ENCODE measurements at regions not wholly inside any gene's neighbourhood (a gene's known extent, or its start where the extent isn't known, plus 50 kb on each side); places are given as distances from the start of the nearest gene placed in this dataset.

DNA sequence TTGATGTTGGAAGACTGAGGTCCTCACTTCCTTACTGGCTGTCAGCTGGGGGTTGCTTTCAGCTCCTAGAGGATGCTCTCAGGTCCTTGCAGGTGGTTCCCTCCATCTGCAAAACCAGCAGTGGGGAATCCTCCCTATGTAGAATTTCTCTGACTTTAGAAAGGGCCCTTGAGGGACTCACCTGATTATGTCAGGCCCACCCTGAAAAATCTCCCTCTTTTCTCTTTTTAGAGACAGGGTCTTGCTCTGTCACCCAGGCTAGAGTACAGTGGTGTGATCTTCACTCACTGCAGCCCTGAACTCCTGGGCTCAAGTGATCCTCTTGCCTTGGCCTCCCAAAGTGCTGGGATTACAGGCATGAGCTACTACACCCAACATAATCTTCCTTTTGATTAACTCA is 102.9 kb upstream of the MCHR2 start:
- DNase-seq (ENCODE audit: low read depth) = no peak
- TF ChIP-seq, protein P1, sequence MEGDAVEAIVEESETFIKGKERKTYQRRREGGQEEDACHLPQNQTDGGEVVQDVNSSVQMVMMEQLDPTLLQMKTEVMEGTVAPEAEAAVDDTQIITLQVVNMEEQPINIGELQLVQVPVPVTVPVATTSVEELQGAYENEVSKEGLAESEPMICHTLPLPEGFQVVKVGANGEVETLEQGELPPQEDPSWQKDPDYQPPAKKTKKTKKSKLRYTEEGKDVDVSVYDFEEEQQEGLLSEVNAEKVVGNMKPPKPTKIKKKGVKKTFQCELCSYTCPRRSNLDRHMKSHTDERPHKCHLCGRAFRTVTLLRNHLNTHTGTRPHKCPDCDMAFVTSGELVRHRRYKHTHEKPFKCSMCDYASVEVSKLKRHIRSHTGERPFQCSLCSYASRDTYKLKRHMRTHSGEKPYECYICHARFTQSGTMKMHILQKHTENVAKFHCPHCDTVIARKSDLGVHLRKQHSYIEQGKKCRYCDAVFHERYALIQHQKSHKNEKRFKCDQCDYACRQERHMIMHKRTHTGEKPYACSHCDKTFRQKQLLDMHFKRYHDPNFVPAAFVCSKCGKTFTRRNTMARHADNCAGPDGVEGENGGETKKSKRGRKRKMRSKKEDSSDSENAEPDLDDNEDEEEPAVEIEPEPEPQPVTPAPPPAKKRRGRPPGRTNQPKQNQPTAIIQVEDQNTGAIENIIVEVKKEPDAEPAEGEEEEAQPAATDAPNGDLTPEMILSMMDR (IDR thresholded peaks at IDR 0.05; ENCODE audit: low read depth, low read length) = no peak
- TF ChIP-seq MYC (IDR thresholded peaks at IDR 0.05; ENCODE audit: low read depth, low read length) (no peak), POLR2A (IDR thresholded peaks at IDR 0.05; ENCODE audit: extremely low read depth, insufficient read length) (no peak)
- TF ChIP-seq, protein P2, sequence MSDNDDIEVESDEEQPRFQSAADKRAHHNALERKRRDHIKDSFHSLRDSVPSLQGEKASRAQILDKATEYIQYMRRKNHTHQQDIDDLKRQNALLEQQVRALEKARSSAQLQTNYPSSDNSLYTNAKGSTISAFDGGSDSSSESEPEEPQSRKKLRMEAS (IDR thresholded peaks at IDR 0.05; ENCODE audit: low read depth, low read length) = no peak
- no peak overlapping the region for H3K4me3 ChIP-seq (ENCODE audit: low read depth, low read length)

DNA sequence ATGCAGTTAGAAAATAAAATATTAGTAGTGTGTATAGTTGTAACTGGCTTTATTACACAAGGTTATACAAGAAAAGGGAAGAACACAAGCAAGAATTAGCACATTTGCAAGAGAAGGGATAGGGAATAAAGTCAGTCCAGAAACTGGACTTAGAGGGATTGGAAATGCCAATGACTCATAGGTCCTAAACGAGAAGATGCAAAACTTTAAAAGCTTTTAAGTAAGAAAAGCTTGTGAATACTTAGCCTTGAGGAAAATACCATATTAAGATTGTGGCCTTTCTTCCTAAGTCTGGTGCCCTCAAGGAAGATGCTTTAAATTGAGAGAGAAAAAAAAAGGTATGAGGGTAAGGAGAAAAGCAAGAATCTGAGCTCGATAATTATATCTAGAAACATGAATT is 102.3 kb upstream of the MCHR2 start:
- no peak for DNase-seq (ENCODE audit: low read depth)
- TF ChIP-seq POLR2A (IDR thresholded peaks at IDR 0.05; ENCODE audit: extremely low read depth, insufficient read length) (no peak), MYC (IDR thresholded peaks at IDR 0.05; ENCODE audit: low read depth, low read length) (no peak)
- TF ChIP-seq, protein P1 (IDR thresholded peaks at IDR 0.05; ENCODE audit: low read depth, low read length) = no peak
- TF ChIP-seq, protein P2 (IDR thresholded peaks at IDR 0.05; ENCODE audit: low read depth, low read length) = no peak
- no peak overlapping the region for H3K4me3 ChIP-seq (ENCODE audit: low read depth, low read length)

GRCh38 chr6:100093405-100093804 is 99.4 kb upstream of the MCHR2 start:
- TF ChIP-seq, protein P1 (IDR thresholded peaks at IDR 0.05; ENCODE audit: low read depth, low read length) = no peak
- TF ChIP-seq, protein P2 (IDR thresholded peaks at IDR 0.05; ENCODE audit: low read depth, low read length) = no peak
- TF ChIP-seq MYC (IDR thresholded peaks at IDR 0.05; ENCODE audit: low read depth, low read length) (no peak), POLR2A (IDR thresholded peaks at IDR 0.05; ENCODE audit: extremely low read depth, insufficient read length) (no peak)
- no peak overlapping the region for H3K4me3 ChIP-seq (ENCODE audit: low read depth, low read length)
- no peak for DNase-seq (ENCODE audit: low read depth)

DNA sequence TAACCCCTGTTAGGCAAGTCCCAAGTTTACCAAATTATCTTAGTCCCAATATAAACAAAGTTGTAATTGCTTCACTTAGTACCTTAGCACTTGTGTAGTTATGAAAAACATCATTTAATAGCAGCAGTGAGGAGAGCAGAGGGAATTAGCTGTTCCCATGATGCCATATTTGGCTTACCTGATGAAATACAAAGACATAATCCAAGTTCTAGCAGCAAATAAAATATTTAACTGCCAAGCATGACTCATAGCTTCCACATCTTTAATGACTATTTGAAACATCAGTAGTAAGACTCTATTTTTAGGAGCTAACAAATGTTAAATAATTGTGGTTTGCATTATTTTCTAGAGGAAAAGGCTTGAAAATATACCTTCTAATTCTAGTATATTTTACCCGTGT is 94.0 kb upstream of the MCHR2 start:
- H3K4me3 ChIP-seq (ENCODE audit: low read depth, low read length) = no peak overlapping the region
- DNase-seq (ENCODE audit: low read depth) = no peak
- TF ChIP-seq POLR2A (IDR thresholded peaks at IDR 0.05; ENCODE audit: extremely low read depth, insufficient read length) (no peak), MYC (IDR thresholded peaks at IDR 0.05; ENCODE audit: low read depth, low read length) (no peak)
- TF ChIP-seq, protein P2 (IDR thresholded peaks at IDR 0.05; ENCODE audit: low read depth, low read length) = no peak
- TF ChIP-seq, protein P1 (IDR thresholded peaks at IDR 0.05; ENCODE audit: low read depth, low read length) = no peak

DNA sequence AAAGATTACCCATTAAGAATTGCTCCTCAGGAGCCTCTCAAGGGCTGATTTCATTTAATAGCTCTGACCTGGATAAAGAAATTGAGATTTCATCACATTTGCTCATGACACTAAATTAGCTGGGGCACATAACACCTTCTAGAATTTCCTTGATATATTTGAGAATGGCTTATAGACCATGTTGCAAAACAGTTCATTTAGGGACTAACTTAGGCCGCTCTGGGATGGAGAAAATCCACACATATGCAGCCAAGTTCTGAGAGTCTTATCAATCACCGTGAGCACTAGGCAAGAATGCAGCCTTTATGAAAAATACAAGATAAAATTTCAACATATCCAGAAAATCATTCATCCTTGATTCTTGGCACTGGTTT is 91.0 kb upstream of the MCHR2 start:
- H3K4me3 ChIP-seq (ENCODE audit: low read depth, low read length) = no peak overlapping the region
- no peak for DNase-seq (ENCODE audit: low read depth)
- TF ChIP-seq, protein P2 (IDR thresholded peaks at IDR 0.05; ENCODE audit: low read depth, low read length) = no peak
- TF ChIP-seq MYC (IDR thresholded peaks at IDR 0.05; ENCODE audit: low read depth, low read length) (no peak), POLR2A (IDR thresholded peaks at IDR 0.05; ENCODE audit: extremely low read depth, insufficient read length) (no peak)
- TF ChIP-seq, protein P1 (IDR thresholded peaks at IDR 0.05; ENCODE audit: low read depth, low read length) = no peak

All from NB4 (cell line).